ENCODE measurements at regions not wholly inside any gene's neighbourhood (a gene's known extent, or its start where the extent isn't known, plus 50 kb on each side); places are given as distances from the start of the nearest gene placed in this dataset.

DNA sequence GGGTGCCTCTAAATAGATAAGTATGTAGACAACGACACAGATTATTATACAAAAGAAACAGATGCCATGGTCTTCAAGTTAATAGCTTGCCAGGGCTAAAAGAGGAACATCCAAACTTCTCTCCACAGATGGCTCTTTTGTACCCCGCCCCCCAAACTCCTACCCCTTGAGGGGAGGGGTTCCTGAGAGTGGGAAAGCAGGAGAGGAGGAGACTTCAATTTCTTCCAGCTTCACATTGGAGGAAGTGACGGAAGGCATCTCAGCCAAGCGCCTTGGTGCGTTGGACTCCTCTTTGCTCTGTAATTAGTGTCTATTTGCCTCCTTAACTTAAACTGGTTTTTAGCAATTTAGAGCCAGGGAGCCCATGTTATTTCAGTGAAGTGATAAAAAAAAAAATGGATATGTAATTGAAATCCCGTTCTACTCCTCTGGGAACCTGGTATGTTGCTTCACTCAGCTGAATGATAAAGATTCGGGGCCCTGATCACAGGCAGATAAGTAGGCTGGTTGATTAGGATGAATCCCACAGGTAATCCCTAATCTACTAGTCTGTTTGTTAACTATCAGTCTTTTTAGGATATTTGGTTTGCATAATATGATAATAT is 580.9 kb upstream of the CADM1 start:
- TF ChIP-seq, protein P1, sequence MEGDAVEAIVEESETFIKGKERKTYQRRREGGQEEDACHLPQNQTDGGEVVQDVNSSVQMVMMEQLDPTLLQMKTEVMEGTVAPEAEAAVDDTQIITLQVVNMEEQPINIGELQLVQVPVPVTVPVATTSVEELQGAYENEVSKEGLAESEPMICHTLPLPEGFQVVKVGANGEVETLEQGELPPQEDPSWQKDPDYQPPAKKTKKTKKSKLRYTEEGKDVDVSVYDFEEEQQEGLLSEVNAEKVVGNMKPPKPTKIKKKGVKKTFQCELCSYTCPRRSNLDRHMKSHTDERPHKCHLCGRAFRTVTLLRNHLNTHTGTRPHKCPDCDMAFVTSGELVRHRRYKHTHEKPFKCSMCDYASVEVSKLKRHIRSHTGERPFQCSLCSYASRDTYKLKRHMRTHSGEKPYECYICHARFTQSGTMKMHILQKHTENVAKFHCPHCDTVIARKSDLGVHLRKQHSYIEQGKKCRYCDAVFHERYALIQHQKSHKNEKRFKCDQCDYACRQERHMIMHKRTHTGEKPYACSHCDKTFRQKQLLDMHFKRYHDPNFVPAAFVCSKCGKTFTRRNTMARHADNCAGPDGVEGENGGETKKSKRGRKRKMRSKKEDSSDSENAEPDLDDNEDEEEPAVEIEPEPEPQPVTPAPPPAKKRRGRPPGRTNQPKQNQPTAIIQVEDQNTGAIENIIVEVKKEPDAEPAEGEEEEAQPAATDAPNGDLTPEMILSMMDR (IDR thresholded peaks at IDR 0.05): no peak
- TF ChIP-seq POLR2AphosphoS5 (IDR thresholded peaks at IDR 0.05) (no peak), POLR2A (IDR thresholded peaks at IDR 0.05) (no peak)
